OCI-LY1 (cell line): ENCODE measurements at regions not wholly inside any gene's neighbourhood (a gene's known extent, or its start where the extent isn't known, plus 50 kb on each side); places are given as distances from the start of the nearest gene placed in this dataset.

ENCODE experiments used
- EZH2 ChIP-seq: fragments of 200-600 bp; sonication (generic), shearing (Covaris generic); IDR thresholded peaks from 2 replicates; pipeline ENCODE4 v1.8.0; 2017; ENCODE audit warnings: borderline replicate concordance, mixed run types, mild to moderate bottlenecking, antibody characterized with exemption, low read length, moderate library complexity, mixed read lengths
- TF ChIP-seq, protein P1 (sequence below): fragments of 200-600 bp; sonication (generic), shearing (Covaris generic); IDR thresholded peaks from 2 replicates; pipeline ENCODE4 v1.5.1; 2017; ENCODE audit warnings: mild to moderate bottlenecking, antibody characterized with exemption, low read length, moderate library complexity, mixed read lengths

DNA sequence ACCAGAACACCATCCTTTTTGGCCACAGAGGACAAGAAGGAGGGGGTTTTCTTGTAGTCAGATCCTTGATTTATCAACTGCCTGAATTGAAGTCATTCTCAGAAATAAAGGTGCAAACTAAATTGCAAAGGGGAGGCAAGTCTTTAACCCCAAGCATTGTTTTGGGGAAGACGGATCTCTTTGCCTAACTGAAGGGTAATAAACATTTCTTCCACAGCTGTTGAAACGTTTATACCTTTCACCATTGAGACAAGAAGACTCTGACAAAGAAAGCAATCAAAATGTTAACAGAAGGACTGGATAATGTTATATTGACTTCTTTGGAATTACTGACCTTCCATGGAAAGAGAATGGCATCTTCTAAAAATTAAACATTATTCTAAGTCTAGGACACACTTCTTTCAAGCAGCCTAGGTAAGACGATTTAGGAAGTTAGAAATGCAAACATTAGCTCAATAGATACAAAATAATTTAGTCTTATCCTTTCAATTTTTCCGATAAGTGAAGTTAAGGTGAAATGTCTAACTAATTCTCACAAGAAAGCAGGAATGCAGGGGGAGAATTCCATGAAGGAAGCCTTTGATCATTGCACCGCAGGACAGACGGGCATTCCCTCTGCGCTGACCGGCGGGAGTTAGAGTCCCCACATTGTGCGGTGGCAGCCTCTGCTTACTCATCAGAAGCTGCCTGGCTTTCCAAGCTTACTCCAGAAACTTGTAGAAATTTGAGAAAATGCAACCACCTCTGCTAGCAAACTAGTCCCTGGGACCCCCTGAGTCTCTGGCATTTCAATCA is 69.4 kb upstream of the COPS8 start:
- TF ChIP-seq, protein P1, sequence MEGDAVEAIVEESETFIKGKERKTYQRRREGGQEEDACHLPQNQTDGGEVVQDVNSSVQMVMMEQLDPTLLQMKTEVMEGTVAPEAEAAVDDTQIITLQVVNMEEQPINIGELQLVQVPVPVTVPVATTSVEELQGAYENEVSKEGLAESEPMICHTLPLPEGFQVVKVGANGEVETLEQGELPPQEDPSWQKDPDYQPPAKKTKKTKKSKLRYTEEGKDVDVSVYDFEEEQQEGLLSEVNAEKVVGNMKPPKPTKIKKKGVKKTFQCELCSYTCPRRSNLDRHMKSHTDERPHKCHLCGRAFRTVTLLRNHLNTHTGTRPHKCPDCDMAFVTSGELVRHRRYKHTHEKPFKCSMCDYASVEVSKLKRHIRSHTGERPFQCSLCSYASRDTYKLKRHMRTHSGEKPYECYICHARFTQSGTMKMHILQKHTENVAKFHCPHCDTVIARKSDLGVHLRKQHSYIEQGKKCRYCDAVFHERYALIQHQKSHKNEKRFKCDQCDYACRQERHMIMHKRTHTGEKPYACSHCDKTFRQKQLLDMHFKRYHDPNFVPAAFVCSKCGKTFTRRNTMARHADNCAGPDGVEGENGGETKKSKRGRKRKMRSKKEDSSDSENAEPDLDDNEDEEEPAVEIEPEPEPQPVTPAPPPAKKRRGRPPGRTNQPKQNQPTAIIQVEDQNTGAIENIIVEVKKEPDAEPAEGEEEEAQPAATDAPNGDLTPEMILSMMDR: no peak
- TF ChIP-seq EZH2: no peak
